Activated naive CD8-positive, alpha-beta T cell treated with anti-CD3 and anti-CD28 coated beads, Interleukin-2, amount 10 ng/mL, durations not matched to agents 7 days and 5 days (primary cell): ENCODE measurements at regions not wholly inside any gene's neighbourhood (a gene's known extent, or its start where the extent isn't known, plus 50 kb on each side); places are given as distances from the start of the nearest gene placed in this dataset.

Experiments
- ATAC-seq: fragments of 150-1000 bp; cut with Tn5 transposase; one replicate; pipeline ENCODE4 v1.10.0; 2021; ENCODE audit warnings: low read depth, moderate library complexity
- POLR2A ChIA-PET: fragments of 350-600 bp; sonication (Branson Sonifier 250); formaldehyde crosslinking; loops from one replicate; lab custom pipeline; 2021; ENCODE audit warnings: antibody characterized with exemption; lab: Charles Lee
- DNase-seq: peaks from one replicate; pipeline ENCODE4 v3.0.0; 2021
- H3K27ac Mint-ChIP-seq: one replicate; pipeline ENCODE4 v1.8.0; 2022; ENCODE audit warnings: mild to moderate bottlenecking, mixed read lengths
- H3K27me3 Mint-ChIP-seq: one replicate; pipeline ENCODE4 v1.8.0; 2022; ENCODE audit warnings: mild to moderate bottlenecking, moderate library complexity, mixed read lengths
- H3K36me3 Mint-ChIP-seq: one replicate; pipeline ENCODE4 v1.8.0; 2021; ENCODE audit warnings: mild to moderate bottlenecking, mixed read lengths
- H3K4me1 Mint-ChIP-seq: one replicate; pipeline ENCODE4 v1.8.0; 2021; ENCODE audit warnings: mixed read lengths
- H3K4me3 Mint-ChIP-seq: one replicate; pipeline ENCODE4 v1.8.0; 2022; ENCODE audit warnings: mild to moderate bottlenecking, moderate library complexity, mixed read lengths
- H3K9me3 Mint-ChIP-seq: one replicate; pipeline ENCODE4 v1.8.0; 2021; ENCODE audit warnings: mixed read lengths

- ATAC-seq (peak; percentile 47), DNase-seq (peak; percentile 66)
- H3K27ac Mint-ChIP-seq, result no peak overlapping the region
- no peak overlapping the region for H3K4me3 Mint-ChIP-seq
- H3K27me3 Mint-ChIP-seq, result no peaks in the 10 kb centered on the region
- H3K9me3 Mint-ChIP-seq, result peaks cover 3% of the 10 kb centered on the region
- POLR2A ChIA-PET, result no interaction called here
- H3K4me1 Mint-ChIP-seq, result no peaks in the 10 kb centered on the region
- H3K36me3 Mint-ChIP-seq, result no peaks in the 10 kb centered on the region
These were observed 618.6 kb downstream of the AACS start for GRCh38 chr12:125683748-125684381.

GRCh38 chr12:125684968-125685790 lies 619.9 kb downstream of the AACS start:
- ATAC-seq (no peak), DNase-seq (no peak)
- H3K27me3 Mint-ChIP-seq, result no peaks in the 10 kb centered on the region
- POLR2A ChIA-PET, result no interaction called here
- no peak overlapping the region for H3K4me3 Mint-ChIP-seq
- H3K27ac Mint-ChIP-seq, result no peak overlapping the region
- H3K36me3 Mint-ChIP-seq, result no peaks in the 10 kb centered on the region
- H3K9me3 Mint-ChIP-seq, result peaks cover 3% of the 10 kb centered on the region
- no peaks in the 10 kb centered on the region for H3K4me1 Mint-ChIP-seq

GRCh38 chr12:125685915-125686314 lies 620.7 kb downstream of the AACS start:
- Mint-ChIP-seq H3K36me3 (no peaks in the 10 kb centered on the region), H3K4me1 (no peaks in the 10 kb centered on the region), H3K27me3 (no peaks in the 10 kb centered on the region), H3K27ac (no peak overlapping the region), H3K9me3 (peaks cover under 1% of the 10 kb centered on the region), H3K4me3 (no peak overlapping the region)
- POLR2A ChIA-PET, result no interaction called here
- no peak for ATAC-seq
- DNase-seq, result no peak

GRCh38 chr12:125687403-125687802 lies 622.2 kb downstream of the AACS start:
- no peaks in the 10 kb centered on the region for H3K4me1 Mint-ChIP-seq
- no peak overlapping the region for H3K27ac Mint-ChIP-seq
- no peak overlapping the region for H3K4me3 Mint-ChIP-seq
- no peak for DNase-seq
- H3K36me3 Mint-ChIP-seq, result no peaks in the 10 kb centered on the region
- H3K9me3 Mint-ChIP-seq, result no peaks in the 10 kb centered on the region
- POLR2A ChIA-PET, result no interaction called here
- no peaks in the 10 kb centered on the region for H3K27me3 Mint-ChIP-seq
- ATAC-seq, result no peak

GRCh38 chr12:125687820-125688219 lies 622.6 kb downstream of the AACS start:
- Mint-ChIP-seq H3K36me3 (no peaks in the 10 kb centered on the region), H3K4me1 (no peaks in the 10 kb centered on the region), H3K27me3 (no peaks in the 10 kb centered on the region), H3K27ac (no peak overlapping the region), H3K9me3 (no peaks in the 10 kb centered on the region), H3K4me3 (no peak overlapping the region)
- DNase-seq (no peak), ATAC-seq (no peak)
- POLR2A ChIA-PET, result no interaction called here

GRCh38 chr12:125688223-125688622 lies 623.0 kb downstream of the AACS start:
- ATAC-seq, result no peak
- POLR2A ChIA-PET, result no interaction called here
- no peak overlapping the region for H3K4me3 Mint-ChIP-seq

GRCh38 chr12:125688881-125689280 lies 623.6 kb downstream of the AACS start:
- Mint-ChIP-seq H3K4me3 (no peak overlapping the region), H3K9me3 (no peaks in the 10 kb centered on the region), H3K4me1 (no peaks in the 10 kb centered on the region), H3K27ac (no peak overlapping the region), H3K27me3 (no peaks in the 10 kb centered on the region), H3K36me3 (no peaks in the 10 kb centered on the region)
- POLR2A ChIA-PET, result no interaction called here
- ATAC-seq, result no peak
- no peak for DNase-seq

More at GRCh38 chr12:125688223-125688622, 623.0 kb downstream of the AACS start:
- Mint-ChIP-seq H3K36me3 (no peaks in the 10 kb centered on the region), H3K27me3 (no peaks in the 10 kb centered on the region), H3K4me1 (no peaks in the 10 kb centered on the region), H3K27ac (no peak overlapping the region), H3K9me3 (no peaks in the 10 kb centered on the region)
- no peak for DNase-seq

- no peak overlapping the region for H3K4me3 Mint-ChIP-seq
- H3K36me3 Mint-ChIP-seq, result no peaks in the 10 kb centered on the region
- POLR2A ChIA-PET, result no interaction called here
- ATAC-seq (no peak), DNase-seq (no peak)
- no peaks in the 10 kb centered on the region for H3K4me1 Mint-ChIP-seq
- H3K27ac Mint-ChIP-seq, result no peak overlapping the region
- no peaks in the 10 kb centered on the region for H3K27me3 Mint-ChIP-seq
- H3K9me3 Mint-ChIP-seq, result peaks cover 2% of the 10 kb centered on the region
These were observed 624.6 kb downstream of the AACS start for GRCh38 chr12:125689576-125690410.

- peaks cover 2% of the 10 kb centered on the region for H3K9me3 Mint-ChIP-seq
- H3K27me3 Mint-ChIP-seq, result no peaks in the 10 kb centered on the region
- no peaks in the 10 kb centered on the region for H3K36me3 Mint-ChIP-seq
- no peak for ATAC-seq
- DNase-seq, result no peak
- POLR2A ChIA-PET, result no interaction called here
- no peak overlapping the region for H3K27ac Mint-ChIP-seq
- no peaks in the 10 kb centered on the region for H3K4me1 Mint-ChIP-seq
- no peak overlapping the region for H3K4me3 Mint-ChIP-seq
These were observed 625.6 kb downstream of the AACS start for GRCh38 chr12:125690841-125691240.

- ATAC-seq, result no peak
These were observed 630.8 kb downstream of the AACS start for GRCh38 chr12:125696054-125696453.

GRCh38 chr12:125704803-125705202 lies 639.6 kb downstream of the AACS start:
- H3K36me3 Mint-ChIP-seq, result no peaks in the 10 kb centered on the region
- POLR2A ChIA-PET, result no interaction called here
- ATAC-seq (no peak), DNase-seq (no peak)
- no peak overlapping the region for H3K4me3 Mint-ChIP-seq
- no peaks in the 10 kb centered on the region for H3K4me1 Mint-ChIP-seq
- H3K27me3 Mint-ChIP-seq, result no peaks in the 10 kb centered on the region
- H3K9me3 Mint-ChIP-seq, result peaks cover 5% of the 10 kb centered on the region
- no peak overlapping the region for H3K27ac Mint-ChIP-seq

More at GRCh38 chr12:125696054-125696453, 630.8 kb downstream of the AACS start:
- Mint-ChIP-seq H3K4me1 (no peaks in the 10 kb centered on the region), H3K27ac (no peak overlapping the region), H3K27me3 (no peaks in the 10 kb centered on the region), H3K4me3 (no peak overlapping the region), H3K9me3 (peaks cover 2% of the 10 kb centered on the region), H3K36me3 (no peaks in the 10 kb centered on the region)
- POLR2A ChIA-PET, result no interaction called here
- DNase-seq, result no peak

GRCh38 chr12:125720961-125721360 lies 655.7 kb downstream of the AACS start:
- DNase-seq (no peak), ATAC-seq (no peak)
- no peak overlapping the region for H3K4me3 Mint-ChIP-seq
- no peak overlapping the region for H3K27ac Mint-ChIP-seq
- POLR2A ChIA-PET, result no interaction called here
- peaks cover 2% of the 10 kb centered on the region for H3K36me3 Mint-ChIP-seq
- no peaks in the 10 kb centered on the region for H3K27me3 Mint-ChIP-seq
- H3K9me3 Mint-ChIP-seq, result peaks cover 7% of the 10 kb centered on the region
- no peaks in the 10 kb centered on the region for H3K4me1 Mint-ChIP-seq

- Mint-ChIP-seq H3K27ac (no peak overlapping the region), H3K36me3 (no peaks in the 10 kb centered on the region), H3K27me3 (no peaks in the 10 kb centered on the region), H3K9me3 (peaks cover 9% of the 10 kb centered on the region), H3K4me1 (no peaks in the 10 kb centered on the region), H3K4me3 (no peak overlapping the region)
- ATAC-seq (no peak), DNase-seq (no peak)
- POLR2A ChIA-PET, result no interaction called here
These were observed 668.9 kb downstream of the AACS start for GRCh38 chr12:125734137-125734536.
